Ovary (tissue), 3 donors: ENCODE measurements at regions not wholly inside any gene's neighbourhood (a gene's known extent, or its start where the extent isn't known, plus 50 kb on each side); places are given as distances from the start of the nearest gene placed in this dataset.

Experiments
- CTCF ChIP-seq, 3 donors: fragments of 450-650 bp in 2 of 3; fragments of 200-600 bp in 1 of 3; IDR thresholded peaks; one replicate each; pipeline versions ENCODE4 v1.5.1 to v1.8.0; 2016 to 2022; ENCODE audit warnings: antibody characterized with exemption in 3 of 3, mild to moderate bottlenecking in 1 of 3
- POLR2A ChIP-seq: fragments of 450-650 bp; IDR thresholded peaks from one replicate; pipeline ENCODE4 v1.6.1; 2017; ENCODE audit warnings: antibody characterized with exemption, mild to moderate bottlenecking, moderate library complexity
- donor health status: DM: no; HTN: no; CAD: no.

- TF ChIP-seq CTCF (IDR thresholded peaks at IDR 0.05) (no peak), POLR2A (no peak)
These were observed 80.4 kb downstream of the ENGASE start for GRCh38 chr17:79154951-79155585.
